ENCODE measurements at regions not wholly inside any gene's neighbourhood (a gene's known extent, or its start where the extent isn't known, plus 50 kb on each side); places are given as distances from the start of the nearest gene placed in this dataset.
"Not testable (repeated sequence)": the region's sequence is repeated elsewhere in the genome, so short reads cannot be mapped to it uniquely, and the experiment has no call there.

- ChIA-PET CTCF (no interaction called here), POLR2A (ENCODE audit: unreplicated experiment) (no interaction called here)
- no peaks in the 10 kb centered on the region for H3K36me3 ChIP-seq (ENCODE audit: low read depth)
- no peaks in the 10 kb centered on the region for H3K9me3 ChIP-seq (ENCODE audit: insufficient read depth, low read depth)
- H3K9me2 ChIP-seq (ENCODE audit: insufficient read depth): no peaks in the 10 kb centered on the region
- H3K4me2 ChIP-seq: no peak overlapping the region
- no peaks in the 10 kb centered on the region for H3K4me1 ChIP-seq (replicated peaks; ENCODE audit: insufficient read depth)
- no peak overlapping the region for H3K27ac ChIP-seq
- H2AFZ ChIP-seq: no peak overlapping the region
- no peaks in the 10 kb centered on the region for H3K79me2 ChIP-seq (ENCODE audit: low read depth)
- H3F3A ChIP-seq (ENCODE audit: insufficient read depth, low read depth): no peaks in the 10 kb centered on the region
- intact Hi-C loops (cut with micrococcal nuclease; ENCODE audit: unreplicated experiment): no loop called here
- H3K4me3 ChIP-seq: no peak overlapping the region
- no peaks in the 10 kb centered on the region for H4K20me1 ChIP-seq (ENCODE audit: insufficient read depth)
- DNase-seq: no peak
- BruUV-seq (replicated peaks): no TSS peak
- peaks cover 26% of the 10 kb centered on the region for H3K27me3 ChIP-seq (ENCODE audit: insufficient read depth, low read depth)
- no peak for TF ChIP-seq EZH2 (IDR thresholded peaks at IDR 0.05; ENCODE audit: low read depth)
- no peak for TF ChIP-seq CTCF (conservative IDR thresholded peaks at IDR 0.05)
Observed at GRCh38 chr22:11325767-11326166, 4202.2 kb upstream of the OR11H1 start.

GRCh38 chr22:11341387-11342068, 4186.5 kb upstream of the OR11H1 start:
- not testable (repeated sequence) for H3K9me3 ChIP-seq (ENCODE audit: insufficient read depth, low read depth)

GRCh38 chr22:11351181-11351580, 4176.8 kb upstream of the OR11H1 start:
- H3K4me3 ChIP-seq; H3K9me3 ChIP-seq (ENCODE audit: insufficient read depth, low read depth); POLR2A ChIA-PET (ENCODE audit: unreplicated experiment); H3K4me1 ChIP-seq (replicated peaks; ENCODE audit: insufficient read depth); BruUV-seq (replicated peaks); H3K79me2 ChIP-seq (ENCODE audit: low read depth); H2AFZ ChIP-seq; H3K9me2 ChIP-seq (ENCODE audit: insufficient read depth); H3K4me2 ChIP-seq; H3K36me3 ChIP-seq (ENCODE audit: low read depth); H3F3A ChIP-seq (ENCODE audit: insufficient read depth, low read depth); H3K27ac ChIP-seq; DNase-seq; CTCF ChIA-PET; H4K20me1 ChIP-seq (ENCODE audit: insufficient read depth); intact Hi-C loops (cut with micrococcal nuclease; ENCODE audit: unreplicated experiment): not testable (repeated sequence)
- H3K27me3 ChIP-seq (ENCODE audit: insufficient read depth, low read depth): peaks cover 14% of the 10 kb centered on the region

More at GRCh38 chr22:11341387-11342068, 4186.5 kb upstream of the OR11H1 start:
- intact Hi-C loops (cut with micrococcal nuclease; ENCODE audit: unreplicated experiment); H3K79me2 ChIP-seq (ENCODE audit: low read depth); BruUV-seq (replicated peaks); DNase-seq; POLR2A ChIA-PET (ENCODE audit: unreplicated experiment); H3K4me2 ChIP-seq; H3K27ac ChIP-seq; H4K20me1 ChIP-seq (ENCODE audit: insufficient read depth); CTCF ChIA-PET; H3K4me3 ChIP-seq; H2AFZ ChIP-seq; H3K4me1 ChIP-seq (replicated peaks; ENCODE audit: insufficient read depth); H3K36me3 ChIP-seq (ENCODE audit: low read depth); H3F3A ChIP-seq (ENCODE audit: insufficient read depth, low read depth); H3K9me2 ChIP-seq (ENCODE audit: insufficient read depth): not testable (repeated sequence)
- peaks cover 32% of the 10 kb centered on the region for H3K27me3 ChIP-seq (ENCODE audit: insufficient read depth, low read depth)

GRCh38 chr22:11352287-11352686, 4175.7 kb upstream of the OR11H1 start:
- H4K20me1 ChIP-seq (ENCODE audit: insufficient read depth); intact Hi-C loops (cut with micrococcal nuclease; ENCODE audit: unreplicated experiment); H3K9me2 ChIP-seq (ENCODE audit: insufficient read depth); BruUV-seq (replicated peaks); POLR2A ChIA-PET (ENCODE audit: unreplicated experiment); H3K9me3 ChIP-seq (ENCODE audit: insufficient read depth, low read depth); H3K4me3 ChIP-seq; H3K79me2 ChIP-seq (ENCODE audit: low read depth); CTCF ChIA-PET; H3K4me1 ChIP-seq (replicated peaks; ENCODE audit: insufficient read depth); H2AFZ ChIP-seq; H3K4me2 ChIP-seq; DNase-seq; H3F3A ChIP-seq (ENCODE audit: insufficient read depth, low read depth); H3K36me3 ChIP-seq (ENCODE audit: low read depth); H3K27ac ChIP-seq: not testable (repeated sequence)
- H3K27me3 ChIP-seq (ENCODE audit: insufficient read depth, low read depth): peaks cover 13% of the 10 kb centered on the region; the same call in 1 of the 2 replicates
